Activated CD4-positive, alpha-beta T cell treated with anti-CD3 and anti-CD28 coated beads for 36 hours (primary cell): ENCODE measurements at regions not wholly inside any gene's neighbourhood (a gene's known extent, or its start where the extent isn't known, plus 50 kb on each side); places are given as distances from the start of the nearest gene placed in this dataset.

Source experiments
- ATAC-seq: fragments of 200-7000 bp; cut with Tn5 transposase; one replicate; pipeline ENCODE4 v1.10.0; 2021; ENCODE audit warnings: mild to moderate bottlenecking, moderate library complexity
- CTCF ChIA-PET: fragments of 350-600 bp; sonication (Branson Sonifier 250); formaldehyde crosslinking; loops from one replicate; lab custom pipeline; 2021; ENCODE audit warnings: antibody characterized with exemption; lab: Charles Lee
- POLR2A ChIA-PET: fragments of 350-600 bp; sonication (Branson Sonifier 250); formaldehyde crosslinking; loops from one replicate; lab custom pipeline; 2021; ENCODE audit warnings: antibody characterized with exemption, inconsistent platforms; lab: Charles Lee
- DNase-seq: peaks from one replicate; pipeline ENCODE4 v3.0.0-alpha.2; 2020
- H3K27ac Mint-ChIP-seq: one replicate; pipeline ENCODE4 v1.8.0; 2021; ENCODE audit warnings: mixed read lengths
- H3K27me3 Mint-ChIP-seq: one replicate; pipeline ENCODE4 v1.8.0; 2021; ENCODE audit warnings: mixed read lengths
- H3K36me3 Mint-ChIP-seq: one replicate; pipeline ENCODE4 v1.8.0; 2021; ENCODE audit warnings: low read depth, mixed read lengths
- H3K4me1 Mint-ChIP-seq: one replicate; pipeline ENCODE4 v1.8.0; 2021; ENCODE audit warnings: mixed read lengths
- H3K4me3 Mint-ChIP-seq: one replicate; pipeline ENCODE4 v1.8.0; 2021; ENCODE audit warnings: mild to moderate bottlenecking, moderate library complexity, mixed read lengths
- H3K9me3 Mint-ChIP-seq: one replicate; pipeline ENCODE4 v1.8.0; 2021; ENCODE audit warnings: low read depth, mixed read lengths
- intact Hi-C, 2 experiments: fragments of 100-400 bp; cut with DNase I in 1 of 2; cut with micrococcal nuclease in 1 of 2; formaldehyde crosslinking; loops; one replicate each; pipeline versions ENCODE4 v1.14.2 to v1.15.1; 2022 to 2024; cut with DNase I, micrococcal nuclease

GRCh38 chr2:101574622-101575021 is 99.7 kb upstream of the RFX8 start:
- Mint-ChIP-seq H3K36me3 (peaks cover 2% of the 10 kb centered on the region), H3K27me3 (no peaks in the 10 kb centered on the region), H3K27ac (no peak overlapping the region), H3K4me3 (no peak overlapping the region), H3K9me3 (peaks cover 6% of the 10 kb centered on the region), H3K4me1 (peaks cover 29% of the 10 kb centered on the region)
- ATAC-seq (no peak), DNase-seq (no peak)
- intact Hi-C loops, result loop anchor here in 1 of 2 experiments (5.0 kb wide), 1 partner anchor 253 kb away; no protein-coding TSS in a partner anchor
- ChIA-PET CTCF (interaction anchor here (0.5 to 0.9 kb wide), 2 partner anchors 10 to 869 kb away, joined by 3 read pairs; no protein-coding TSS in a partner anchor), POLR2A (no interaction called here)

GRCh38 chr2:101571951-101572350 is 97.0 kb upstream of the RFX8 start:
- Mint-ChIP-seq H3K36me3 (peaks cover 2% of the 10 kb centered on the region), H3K9me3 (peaks cover 6% of the 10 kb centered on the region), H3K27ac (no peak overlapping the region), H3K4me1 (peaks cover 28% of the 10 kb centered on the region), H3K4me3 (no peak overlapping the region), H3K27me3 (no peaks in the 10 kb centered on the region)
- DNase-seq, result no peak
- ChIA-PET CTCF (no interaction called here), POLR2A (no interaction called here)
- intact Hi-C loops, result loop anchor here in 1 of 2 experiments (5.0 kb wide), 1 partner anchor 255 kb away; no protein-coding TSS in a partner anchor
- no peak for ATAC-seq

GRCh38 chr2:101569886-101570520 is 95.1 kb upstream of the RFX8 start:
- H3K9me3 Mint-ChIP-seq, result peaks cover 6% of the 10 kb centered on the region
- DNase-seq (no peak), ATAC-seq (no peak)
- peaks cover 2% of the 10 kb centered on the region for H3K36me3 Mint-ChIP-seq
- intact Hi-C loops, result loop anchor here in 1 of 2 experiments (5.0 kb wide), 1 partner anchor 257 kb away; no protein-coding TSS in a partner anchor
- no peak overlapping the region for H3K4me3 Mint-ChIP-seq
- POLR2A ChIA-PET, result no interaction called here
- CTCF ChIA-PET, result interaction anchor here (0.6 kb wide), 1 partner anchor 431 kb away, joined by 3 read pairs; no protein-coding TSS in a partner anchor
- peaks cover 26% of the 10 kb centered on the region for H3K4me1 Mint-ChIP-seq
- no peak overlapping the region for H3K27ac Mint-ChIP-seq
- no peaks in the 10 kb centered on the region for H3K27me3 Mint-ChIP-seq

- CTCF ChIA-PET, result interaction anchor here (0.7 kb wide), 1 partner anchor 630 kb away, joined by 4 read pairs; no protein-coding TSS in a partner anchor
- peaks cover 2% of the 10 kb centered on the region for H3K36me3 Mint-ChIP-seq
- DNase-seq, result no peak
Observed at GRCh38 chr2:101568969-101569368, 94.1 kb upstream of the RFX8 start.

GRCh38 chr2:101566632-101567228 is 91.8 kb upstream of the RFX8 start:
- POLR2A ChIA-PET, result interaction anchor here (0.6 kb wide), 2 partner anchors 362 to 696 kb away, joined by 3 to 9 read pairs; no protein-coding TSS in a partner anchor
- Mint-ChIP-seq H3K36me3 (no peaks in the 10 kb centered on the region), H3K27me3 (no peaks in the 10 kb centered on the region), H3K4me1 (peaks cover 36% of the 10 kb centered on the region), H3K9me3 (no peaks in the 10 kb centered on the region), H3K4me3 (no peak overlapping the region), H3K27ac (no peak overlapping the region)
- ATAC-seq (no peak), DNase-seq (no peak)
- CTCF ChIA-PET, result interaction anchor here (0.6 to 1.0 kb wide), 2 partner anchors 150 to 268 kb away, joined by 3 to 4 read pairs; no protein-coding TSS in a partner anchor
- intact Hi-C loops, result no loop called here

More at GRCh38 chr2:101568969-101569368, 94.1 kb upstream of the RFX8 start:
- H3K27me3 Mint-ChIP-seq, result no peaks in the 10 kb centered on the region
- H3K4me1 Mint-ChIP-seq, result peaks cover 23% of the 10 kb centered on the region
- no peak overlapping the region for H3K4me3 Mint-ChIP-seq
- POLR2A ChIA-PET, result no interaction called here
- H3K27ac Mint-ChIP-seq, result no peak overlapping the region
- intact Hi-C loops, result no loop called here
- H3K9me3 Mint-ChIP-seq, result peaks cover 6% of the 10 kb centered on the region
- no peak for ATAC-seq

GRCh38 chr2:101563849-101564248 is 88.9 kb upstream of the RFX8 start:
- ChIA-PET CTCF (interaction anchor here (0.9 to 1.3 kb wide), 2 partner anchors 11 to 17 kb away, joined by 3 to 4 read pairs; no protein-coding TSS in a partner anchor), POLR2A (no interaction called here)
- Mint-ChIP-seq H3K4me1 (peaks cover 37% of the 10 kb centered on the region), H3K27ac (no peak overlapping the region), H3K4me3 (no peak overlapping the region), H3K9me3 (peaks cover 10% of the 10 kb centered on the region), H3K36me3 (peaks cover 4% of the 10 kb centered on the region), H3K27me3 (no peaks in the 10 kb centered on the region)
- ATAC-seq (no peak), DNase-seq (no peak)
- intact Hi-C loops, result no loop called here

GRCh38 chr2:101560780-101561315 is 85.9 kb upstream of the RFX8 start:
- peak overlapping the region; percentile 60 for H3K27ac Mint-ChIP-seq
- CTCF ChIA-PET, result no interaction called here
- H3K9me3 Mint-ChIP-seq, result peaks cover 11% of the 10 kb centered on the region
- H3K4me1 Mint-ChIP-seq, result peaks cover 31% of the 10 kb centered on the region
- intact Hi-C loops, result no loop called here
- DNase-seq, result no peak
- POLR2A ChIA-PET, result no interaction called here
- H3K36me3 Mint-ChIP-seq, result peaks cover 4% of the 10 kb centered on the region
- no peak for ATAC-seq
- H3K4me3 Mint-ChIP-seq, result no peak overlapping the region
- H3K27me3 Mint-ChIP-seq, result no peaks in the 10 kb centered on the region

GRCh38 chr2:101559551-101559950 is 84.6 kb upstream of the RFX8 start:
- Mint-ChIP-seq H3K27ac (no peak overlapping the region), H3K36me3 (peaks cover 4% of the 10 kb centered on the region), H3K9me3 (peaks cover 11% of the 10 kb centered on the region), H3K27me3 (no peaks in the 10 kb centered on the region), H3K4me1 (peaks cover 29% of the 10 kb centered on the region), H3K4me3 (no peak overlapping the region)
- ChIA-PET POLR2A (no interaction called here), CTCF (interaction anchor here (1.7 kb wide), 1 partner anchor 10 kb away, joined by 4 read pairs; no protein-coding TSS in a partner anchor)
- intact Hi-C loops, result no loop called here
- ATAC-seq, result no peak
- DNase-seq, result no peak

- Mint-ChIP-seq H3K9me3 (peaks cover 11% of the 10 kb centered on the region), H3K27me3 (no peaks in the 10 kb centered on the region), H3K4me1 (peaks cover 29% of the 10 kb centered on the region), H3K27ac (no peak overlapping the region), H3K36me3 (peaks cover 4% of the 10 kb centered on the region), H3K4me3 (no peak overlapping the region)
- ChIA-PET POLR2A (interaction anchor here (0.7 kb wide), 1 partner anchor 22 kb away, joined by 3 read pairs; no protein-coding TSS in a partner anchor), CTCF (interaction anchor here (0.6 to 1.7 kb wide), 2 partner anchors 9 to 325 kb away, joined by 3 to 4 read pairs; no protein-coding TSS in a partner anchor)
- intact Hi-C loops, result no loop called here
- ATAC-seq (no peak), DNase-seq (no peak)
Observed at GRCh38 chr2:101558740-101559525, 84.0 kb upstream of the RFX8 start.

GRCh38 chr2:101556033-101556459 is 81.1 kb upstream of the RFX8 start:
- peaks cover 4% of the 10 kb centered on the region for H3K36me3 Mint-ChIP-seq
- DNase-seq (no peak), ATAC-seq (no peak)
- ChIA-PET POLR2A (no interaction called here), CTCF (no interaction called here)
- no peak overlapping the region for H3K4me3 Mint-ChIP-seq
- H3K27me3 Mint-ChIP-seq, result no peaks in the 10 kb centered on the region
- H3K27ac Mint-ChIP-seq, result no peak overlapping the region
- intact Hi-C loops, result no loop called here
- H3K9me3 Mint-ChIP-seq, result peaks cover 10% of the 10 kb centered on the region
- H3K4me1 Mint-ChIP-seq, result peaks cover 21% of the 10 kb centered on the region
